ENCODE measurements at regions not wholly inside any gene's neighbourhood (a gene's known extent, or its start where the extent isn't known, plus 50 kb on each side); places are given as distances from the start of the nearest gene placed in this dataset.
"Not testable (repeated sequence)": the region's sequence is repeated elsewhere in the genome, so short reads cannot be mapped to it uniquely, and the experiment has no call there.

DNA sequence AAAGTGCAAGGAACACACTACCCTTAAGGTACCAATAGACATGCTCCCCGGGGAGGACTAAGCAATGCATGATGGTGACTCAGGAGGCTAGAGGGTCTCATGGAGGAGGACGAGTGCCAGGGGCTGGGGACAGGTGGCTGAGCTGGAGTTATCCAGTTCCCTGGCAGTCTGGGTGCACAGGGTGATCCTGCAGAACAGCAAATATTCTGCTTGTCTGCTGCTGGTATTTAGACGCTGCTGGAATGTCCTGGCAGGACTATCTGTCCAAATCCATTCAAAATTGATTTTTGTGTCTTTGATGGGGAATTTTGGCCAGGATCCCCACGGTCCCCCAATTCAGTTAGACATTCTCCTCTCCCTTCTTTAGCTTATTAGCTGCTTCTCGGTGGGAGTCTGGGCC is 138.7 kb downstream of the C12orf75 start:
- TF ChIP-seq, protein P1, sequence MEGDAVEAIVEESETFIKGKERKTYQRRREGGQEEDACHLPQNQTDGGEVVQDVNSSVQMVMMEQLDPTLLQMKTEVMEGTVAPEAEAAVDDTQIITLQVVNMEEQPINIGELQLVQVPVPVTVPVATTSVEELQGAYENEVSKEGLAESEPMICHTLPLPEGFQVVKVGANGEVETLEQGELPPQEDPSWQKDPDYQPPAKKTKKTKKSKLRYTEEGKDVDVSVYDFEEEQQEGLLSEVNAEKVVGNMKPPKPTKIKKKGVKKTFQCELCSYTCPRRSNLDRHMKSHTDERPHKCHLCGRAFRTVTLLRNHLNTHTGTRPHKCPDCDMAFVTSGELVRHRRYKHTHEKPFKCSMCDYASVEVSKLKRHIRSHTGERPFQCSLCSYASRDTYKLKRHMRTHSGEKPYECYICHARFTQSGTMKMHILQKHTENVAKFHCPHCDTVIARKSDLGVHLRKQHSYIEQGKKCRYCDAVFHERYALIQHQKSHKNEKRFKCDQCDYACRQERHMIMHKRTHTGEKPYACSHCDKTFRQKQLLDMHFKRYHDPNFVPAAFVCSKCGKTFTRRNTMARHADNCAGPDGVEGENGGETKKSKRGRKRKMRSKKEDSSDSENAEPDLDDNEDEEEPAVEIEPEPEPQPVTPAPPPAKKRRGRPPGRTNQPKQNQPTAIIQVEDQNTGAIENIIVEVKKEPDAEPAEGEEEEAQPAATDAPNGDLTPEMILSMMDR (IDR thresholded peaks at IDR 0.05), result no peak
- no peak for ATAC-seq (ENCODE audit: low FRiP score)
- no peak for DNase-seq (ENCODE audit: low spot score)

DNA sequence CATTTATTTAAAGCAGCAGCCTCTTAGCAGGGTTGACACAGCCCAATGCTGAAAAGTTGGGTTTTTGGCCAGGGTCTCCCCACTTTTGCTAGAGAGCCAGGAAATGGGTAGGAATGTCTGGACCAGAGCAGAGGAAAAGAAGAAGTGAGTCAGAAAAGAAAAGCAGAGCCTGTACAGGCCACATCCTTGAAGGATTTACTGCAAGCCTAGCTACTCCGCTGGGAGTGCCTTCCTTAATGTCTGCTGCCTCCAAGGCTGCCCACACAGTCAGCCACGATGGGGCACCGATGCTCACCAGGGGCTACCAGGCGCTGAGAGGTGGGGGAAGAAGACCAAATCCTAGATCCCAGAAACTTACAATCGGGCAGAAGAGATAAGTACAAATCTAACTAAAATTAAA is 139.2 kb downstream of the C12orf75 start:
- TF ChIP-seq, protein P1 (IDR thresholded peaks at IDR 0.05), result no peak
- ATAC-seq (ENCODE audit: low FRiP score) (no peak), DNase-seq (ENCODE audit: low spot score) (no peak)

DNA sequence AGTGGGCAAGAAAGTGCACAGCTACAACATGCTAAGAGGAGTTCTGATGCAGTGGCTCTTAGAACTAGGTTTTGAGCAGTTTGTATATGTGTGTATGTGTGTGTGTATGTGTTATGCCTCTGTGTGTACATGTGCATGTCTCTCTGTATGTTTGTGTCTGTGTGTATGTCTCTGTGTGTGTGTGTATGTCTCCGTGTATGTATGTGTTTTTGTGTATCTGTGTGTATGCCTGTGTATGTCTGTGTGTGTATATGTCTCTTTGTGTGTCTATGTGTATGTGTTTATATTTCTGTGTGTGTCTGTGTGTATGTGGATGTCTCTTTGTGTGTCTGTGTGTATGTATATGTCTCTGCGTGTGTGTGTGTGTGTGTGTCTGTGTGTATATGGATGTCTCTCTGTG is 139.6 kb downstream of the C12orf75 start:
- DNase-seq (ENCODE audit: low spot score), result no peak
- no peak for ATAC-seq (ENCODE audit: low FRiP score)
- TF ChIP-seq, protein P1 (IDR thresholded peaks at IDR 0.05), result no peak

DNA sequence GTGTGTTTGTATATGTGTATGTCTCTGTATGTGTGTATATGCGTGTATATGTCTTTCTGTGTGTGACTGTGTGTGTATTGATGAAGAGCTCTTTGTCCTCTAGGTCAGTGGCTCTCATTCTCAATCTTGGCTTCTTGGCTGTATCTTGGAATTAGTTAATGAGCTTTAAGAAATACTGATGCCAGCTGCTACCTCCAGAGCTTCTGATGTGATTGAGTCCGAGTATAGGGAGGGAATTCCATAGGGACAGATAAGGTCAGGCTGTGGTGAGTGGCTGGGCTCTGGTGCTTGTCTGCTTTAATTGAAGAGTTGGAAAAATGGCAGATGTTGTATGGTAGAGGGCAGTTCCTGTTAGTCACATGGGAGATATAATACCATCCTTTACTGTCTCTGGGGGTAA is 140.1 kb downstream of the C12orf75 start:
- no peak for ATAC-seq (ENCODE audit: low FRiP score)
- no peak for DNase-seq (ENCODE audit: low spot score)
- TF ChIP-seq, protein P1 (IDR thresholded peaks at IDR 0.05), result no peak

DNA sequence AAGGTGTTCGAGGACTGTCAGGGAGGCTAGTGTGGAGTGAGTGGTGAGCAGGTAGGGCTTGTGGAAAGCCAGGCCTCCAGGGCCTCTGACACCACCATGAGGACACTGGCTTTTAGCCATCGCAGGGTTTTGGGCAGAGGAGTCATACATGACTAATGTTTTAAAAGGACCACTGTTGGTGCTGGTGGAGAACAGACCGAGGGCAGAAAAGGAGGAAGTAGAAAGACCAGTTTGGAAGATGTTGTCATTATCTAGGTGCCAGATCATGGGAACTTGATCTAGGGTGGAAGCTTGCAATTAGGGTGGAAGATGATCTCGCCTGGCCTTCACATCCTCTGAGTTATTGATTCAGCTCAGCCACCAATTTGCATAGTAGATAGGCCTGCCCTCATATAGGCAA is 144.2 kb downstream of the C12orf75 start:
- ATAC-seq (ENCODE audit: low FRiP score), result no peak
- DNase-seq (ENCODE audit: low spot score), result no peak
- TF ChIP-seq, protein P1 (IDR thresholded peaks at IDR 0.05), result no peak

DNA sequence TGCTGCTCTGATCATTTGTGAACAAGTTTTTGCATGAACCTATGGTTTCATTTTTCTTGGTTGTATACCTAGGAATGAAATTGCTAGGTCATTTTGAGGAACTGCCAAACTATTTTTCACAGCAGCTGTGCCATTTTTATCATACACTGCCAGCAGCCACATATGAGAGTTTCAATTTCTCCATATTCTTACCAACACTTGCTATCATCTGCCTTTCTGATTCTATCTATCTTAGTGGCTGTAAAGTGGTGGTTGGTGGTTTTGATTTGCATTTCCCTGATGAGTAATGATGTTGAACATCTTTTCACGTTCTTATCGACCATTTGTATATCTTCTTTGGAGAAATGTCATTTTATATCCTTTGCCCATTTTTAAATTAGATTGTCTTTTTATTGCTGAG is 146.1 kb downstream of the C12orf75 start:
- no peak for DNase-seq (ENCODE audit: low spot score)
- TF ChIP-seq, protein P1 (IDR thresholded peaks at IDR 0.05), result no peak
- no peak for ATAC-seq (ENCODE audit: low FRiP score)

DNA sequence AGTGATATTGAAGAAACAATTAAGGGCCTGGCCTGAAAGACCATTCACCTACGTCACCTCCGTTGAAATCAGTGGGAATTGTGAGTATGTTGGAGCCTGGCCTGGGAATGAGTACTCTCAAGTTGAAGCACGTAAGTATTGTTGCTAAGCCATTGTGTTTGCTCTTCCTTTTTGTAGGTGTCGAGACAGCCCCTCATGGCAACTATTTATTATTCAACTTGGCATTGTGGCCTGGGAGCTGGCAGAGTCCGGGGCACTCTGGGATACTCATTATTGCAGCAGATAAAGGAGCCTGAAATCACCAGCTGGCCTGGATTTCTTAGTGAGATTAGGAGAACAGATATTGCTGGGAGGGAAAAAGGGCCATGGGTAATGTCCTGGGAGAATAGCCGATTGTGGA is 147.4 kb downstream of the C12orf75 start:
- ATAC-seq (ENCODE audit: low FRiP score) (no peak), DNase-seq (ENCODE audit: low spot score) (no peak)
- TF ChIP-seq, protein P1 (IDR thresholded peaks at IDR 0.05), result no peak

DNA sequence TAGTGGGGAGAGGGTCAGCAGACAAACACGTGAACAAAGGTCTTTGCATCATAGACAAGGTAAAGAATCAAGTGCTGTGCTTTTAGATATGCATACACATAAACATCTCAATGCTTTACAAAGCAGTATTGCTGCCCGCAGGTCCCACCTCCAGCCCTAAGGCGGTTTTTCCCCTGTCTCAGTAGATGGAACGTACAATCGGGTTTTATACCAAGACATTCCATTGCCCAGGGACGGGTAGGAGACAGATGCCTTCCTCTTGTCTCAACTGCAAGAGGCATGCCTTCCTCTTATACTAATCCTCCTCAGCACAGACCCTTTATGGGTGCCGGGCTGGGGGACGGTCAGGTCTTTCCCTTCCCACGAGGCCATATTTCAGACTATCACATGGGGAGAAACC is 148.3 kb downstream of the C12orf75 start:
- not testable (repeated sequence) for DNase-seq (ENCODE audit: low spot score); ATAC-seq (ENCODE audit: low FRiP score)

All from omental fat pad (tissue), 3 donors.